NCI-H2081 treated with DMSO at 0.1 percent for 48 hours (cell line): ENCODE measurements at regions not wholly inside any gene's neighbourhood (a gene's known extent, or its start where the extent isn't known, plus 50 kb on each side); places are given as distances from the start of the nearest gene placed in this dataset.
"Not testable (repeated sequence)": the region's sequence is repeated elsewhere in the genome, so short reads cannot be mapped to it uniquely, and the experiment has no call there.

Experiments used
- DNase-seq: peaks from one replicate; lab custom pipeline; 2025; lab: John Stamatoyannopoulos, UW

- DNase-seq = no peak
These were observed 150.2 kb upstream of the TMPRSS15 start for GRCh38 chr21:18553786-18554185.

GRCh38 chr21:18567770-18568169 is 164.2 kb upstream of the TMPRSS15 start:
- not testable (repeated sequence) for DNase-seq

GRCh38 chr21:18588001-18588662 is 184.5 kb upstream of the TMPRSS15 start:
- DNase-seq = no peak

GRCh38 chr21:18601146-18601545 is 197.6 kb upstream of the TMPRSS15 start:
- no peak for DNase-seq

GRCh38 chr21:18602711-18603110 is 199.1 kb upstream of the TMPRSS15 start:
- no peak for DNase-seq

GRCh38 chr21:18603261-18603660 is 199.7 kb upstream of the TMPRSS15 start:
- DNase-seq = peak; percentile 23

- DNase-seq = no peak
These were observed 200.4 kb upstream of the TMPRSS15 start for GRCh38 chr21:18603980-18604379.

GRCh38 chr21:18608226-18608625 is 204.6 kb upstream of the TMPRSS15 start:
- DNase-seq = peak; percentile 42

- DNase-seq = no peak
These were observed 210.7 kb upstream of the TMPRSS15 start for GRCh38 chr21:18614303-18614702.

GRCh38 chr21:18617291-18617690 is 213.7 kb upstream of the TMPRSS15 start:
- no peak for DNase-seq

GRCh38 chr21:18620436-18620835 is 216.9 kb upstream of the TMPRSS15 start:
- no peak for DNase-seq

GRCh38 chr21:18622383-18622782 is 218.8 kb upstream of the TMPRSS15 start:
- no peak for DNase-seq

GRCh38 chr21:18630446-18630845 is 226.9 kb upstream of the TMPRSS15 start:
- DNase-seq = no peak

- DNase-seq = no peak
These were observed 233.3 kb upstream of the TMPRSS15 start for GRCh38 chr21:18636897-18637296.

- DNase-seq = no peak
These were observed 242.5 kb upstream of the TMPRSS15 start for GRCh38 chr21:18646116-18646515.

- no peak for DNase-seq
These were observed 252.3 kb upstream of the TMPRSS15 start for GRCh38 chr21:18655931-18656330.

- DNase-seq = no peak
These were observed 258.3 kb upstream of the TMPRSS15 start for GRCh38 chr21:18661842-18662241.

- no peak for DNase-seq
These were observed 260.1 kb upstream of the TMPRSS15 start for GRCh38 chr21:18663663-18664062.

GRCh38 chr21:18666725-18667124 is 263.1 kb upstream of the TMPRSS15 start:
- DNase-seq = no peak

GRCh38 chr21:18673789-18674188 is 270.2 kb upstream of the TMPRSS15 start:
- no peak for DNase-seq

GRCh38 chr21:18677632-18678031 is 274.0 kb upstream of the TMPRSS15 start:
- no peak for DNase-seq

- no peak for DNase-seq
These were observed 302.4 kb upstream of the TMPRSS15 start for GRCh38 chr21:18705971-18706370.

GRCh38 chr21:18711662-18712061 is 308.1 kb upstream of the TMPRSS15 start:
- DNase-seq = no peak

GRCh38 chr21:18715606-18716005 is 312.0 kb upstream of the TMPRSS15 start:
- DNase-seq = no peak
